Smooth muscle cell (in vitro differentiated cells): ENCODE measurements at regions not wholly inside any gene's neighbourhood (a gene's known extent, or its start where the extent isn't known, plus 50 kb on each side); places are given as distances from the start of the nearest gene placed in this dataset.
"Not testable (repeated sequence)": the region's sequence is repeated elsewhere in the genome, so short reads cannot be mapped to it uniquely, and the experiment has no call there.

Source experiments
- DNase-seq: peaks from one replicate; lab custom pipeline; 2025; ENCODE audit not compliant: unreplicated experiment; lab: John Stamatoyannopoulos, UW
- H2AFZ ChIP-seq: fragments of 200-600 bp; sonication (generic); 2 replicates; pipeline ENCODE4 v1.6.0; 2016; ENCODE audit warnings: antibody characterized with exemption, low read depth, mild to moderate bottlenecking
- H3F3A ChIP-seq: fragments of 200-600 bp; sonication (generic); 2 replicates; pipeline ENCODE4 v1.6.0; 2017; ENCODE audit warnings: antibody characterized with exemption, low read depth
- H3K27ac ChIP-seq: fragments of 200-600 bp; sonication (generic); 2 replicates; pipeline ENCODE4 v1.5.1; 2016; ENCODE audit warnings: low read depth, mild to moderate bottlenecking
- H3K27me3 ChIP-seq: fragments of 200-600 bp; sonication (generic); 2 replicates; pipeline ENCODE4 v1.6.1; 2016; ENCODE audit warnings: low read depth, mild to moderate bottlenecking
- H3K36me3 ChIP-seq: fragments of 200-600 bp; sonication (generic); 2 replicates; pipeline ENCODE4 v1.5.1; 2016; ENCODE audit warnings: low read depth
- H3K4me1 ChIP-seq: fragments of 200-600 bp; sonication (generic); 2 replicates; pipeline ENCODE4 v1.5.1; 2016; ENCODE audit warnings: low read depth
- H3K4me2 ChIP-seq: fragments of 200-600 bp; sonication (generic); 2 replicates; pipeline ENCODE4 v1.6.0; 2016; ENCODE audit warnings: mild to moderate bottlenecking
- H3K4me3 ChIP-seq: fragments of 200-600 bp; sonication (generic); 2 replicates; pipeline ENCODE4 v1.5.1; 2016; ENCODE audit warnings: mild to moderate bottlenecking
- H3K79me2 ChIP-seq: fragments of 200-600 bp; sonication (generic); 2 replicates; pipeline ENCODE4 v1.6.0; 2016; ENCODE audit warnings: low read depth, mild to moderate bottlenecking
- H3K9ac ChIP-seq: fragments of 200-600 bp; sonication (generic); 2 replicates; pipeline ENCODE4 v1.6.0; 2016; ENCODE audit warnings: low read depth
- H3K9me3 ChIP-seq: fragments of 200-600 bp; sonication (generic); replicated peaks from 2 replicates; pipeline ENCODE4 v1.5.1; 2016; ENCODE audit warnings: low read depth
- H4K20me1 ChIP-seq: fragments of 200-600 bp; sonication (generic); 2 replicates; pipeline ENCODE4 v1.6.0; 2016; ENCODE audit warnings: low read depth
- CTCF ChIP-seq: fragments of 200-600 bp; sonication (generic); IDR thresholded peaks from 2 replicates; pipeline ENCODE4 v1.5.1; 2017; ENCODE audit warnings: borderline replicate concordance, mild to moderate bottlenecking, antibody characterized with exemption; ENCODE audit not compliant: insufficient read depth, poor library complexity, severe bottlenecking
- WGBS: methylation state at CpG from one replicate; pipeline ENCODE4 v1.1.7; 2016; ENCODE audit warnings: low lambda C conversion rate; 5-methylcytosine and 5-hydroxymethylcytosine counted together

- Histone ChIP-seq H3K9me3 (no peaks in the 10 kb centered on the region), H3K4me3 (no peak overlapping the region), H3K27ac (no peak overlapping the region), H3F3A (no peaks in the 10 kb centered on the region), H3K4me1 (peaks cover 24% of the 10 kb centered on the region), H3K9ac (no peak overlapping the region), H3K79me2 (no peaks in the 10 kb centered on the region), H3K36me3 (no peaks in the 10 kb centered on the region), H3K4me2 (no peak overlapping the region), H4K20me1 (no peaks in the 10 kb centered on the region), H3K27me3 (no peaks in the 10 kb centered on the region), H2AFZ (no peak overlapping the region)
- no peak for DNase-seq
- 94% methylated on average over 5 of the region's 5 CpGs for WGBS
- TF ChIP-seq CTCF = no peak
Measured at GRCh38 chr21:29431680-29432079, 133.0 kb downstream of the BACH1 start.

- peak overlapping the region; percentile 77 for H3K4me2 ChIP-seq
- H3F3A ChIP-seq = no peaks in the 10 kb centered on the region
- H3K9me3 ChIP-seq = no peaks in the 10 kb centered on the region
- no peaks in the 10 kb centered on the region for H3K27me3 ChIP-seq
- no peak for DNase-seq
- H3K79me2 ChIP-seq = no peaks in the 10 kb centered on the region
- H2AFZ ChIP-seq = no peak overlapping the region
- no peak for TF ChIP-seq CTCF
- no peaks in the 10 kb centered on the region for H3K36me3 ChIP-seq
- H3K9ac ChIP-seq = no peak overlapping the region
- H3K4me1 ChIP-seq = peaks cover 24% of the 10 kb centered on the region
- peak overlapping the region; percentile 56 for H3K27ac ChIP-seq
- H3K4me3 ChIP-seq = no peak overlapping the region
- WGBS = 29% methylated on average over 7 of the region's 7 CpGs
- H4K20me1 ChIP-seq = no peaks in the 10 kb centered on the region
Measured at GRCh38 chr21:29433366-29434059, 134.8 kb downstream of the BACH1 start.

GRCh38 chr21:29434081-29434480 lies 135.4 kb downstream of the BACH1 start:
- Histone ChIP-seq H3K79me2 (no peaks in the 10 kb centered on the region), H3F3A (no peaks in the 10 kb centered on the region), H4K20me1 (no peaks in the 10 kb centered on the region), H3K4me1 (peaks cover 24% of the 10 kb centered on the region), H3K27ac (peak overlapping the region; percentile 56), H3K36me3 (no peaks in the 10 kb centered on the region), H2AFZ (no peak overlapping the region), H3K27me3 (no peaks in the 10 kb centered on the region), H3K9me3 (no peaks in the 10 kb centered on the region), H3K4me2 (peak overlapping the region; percentile 77), H3K4me3 (no peak overlapping the region), H3K9ac (no peak overlapping the region)
- no peak for TF ChIP-seq CTCF
- 48% methylated on average over 7 of the region's 7 CpGs for WGBS
- DNase-seq = no peak

GRCh38 chr21:29434982-29435381 lies 136.3 kb downstream of the BACH1 start:
- not testable (repeated sequence) for H3K27ac ChIP-seq, H3K36me3 ChIP-seq, H3K4me3 ChIP-seq, H3K27me3 ChIP-seq, H3K9ac ChIP-seq, H2AFZ ChIP-seq, H3K9me3 ChIP-seq, H3K4me2 ChIP-seq, H3F3A ChIP-seq, DNase-seq, H3K79me2 ChIP-seq, H4K20me1 ChIP-seq
- WGBS = 96% methylated on average over 2 of the region's 2 CpGs
- H3K4me1 ChIP-seq = peaks cover 22% of the 10 kb centered on the region
